Liver (tissue), 7 donors: ENCODE measurements at regions not wholly inside any gene's neighbourhood (a gene's known extent, or its start where the extent isn't known, plus 50 kb on each side); places are given as distances from the start of the nearest gene placed in this dataset.

ENCODE experiments used
- DNase-seq: peaks from one replicate; pipeline ENCODE4 v3.0.0-alpha.2; 2017; ENCODE audit warnings: low spot score
- H3K27ac ChIP-seq, 2 donors: one replicate each; pipeline ENCODE4 v1.7.0; 2013; ENCODE audit warnings: inconsistent platforms in 2 of 2, low read length in 2 of 2, control low read depth in 1 of 2, low read depth in 1 of 2, mild to moderate bottlenecking in 1 of 2
- H3K27me3 ChIP-seq, 4 donors: one replicate each; pipeline versions ENCODE4 v1.6.1 to v1.7.0; 2013; ENCODE audit warnings: low read length in 3 of 4, inconsistent platforms in 1 of 4, mild to moderate bottlenecking in 1 of 4, moderate library complexity in 1 of 4; ENCODE audit not compliant: control insufficient read depth in 4 of 4, insufficient read depth in 4 of 4
- H3K36me3 ChIP-seq, 4 donors: one replicate each; pipeline versions ENCODE4 v1.6.1 to v1.7.0; 2013; ENCODE audit warnings: low read length in 3 of 4, mild to moderate bottlenecking in 3 of 4, low read depth in 1 of 4, moderate library complexity in 1 of 4; ENCODE audit not compliant: control insufficient read depth in 4 of 4, insufficient read depth in 3 of 4
- H3K4me1 ChIP-seq, 4 donors: one replicate each; pipeline versions ENCODE4 v1.6.1 to v1.7.0; 2013; ENCODE audit warnings: low read length in 3 of 4, mild to moderate bottlenecking in 3 of 4, moderate library complexity in 1 of 4; ENCODE audit not compliant: control insufficient read depth in 4 of 4, insufficient read depth in 4 of 4
- H3K4me3 ChIP-seq, 3 donors: one replicate each; pipeline versions ENCODE4 v1.6.1 to v1.7.0; 2013; ENCODE audit warnings: low read length in 3 of 3, control low read depth in 1 of 3, low read depth in 1 of 3, mild to moderate bottlenecking in 1 of 3
- H3K9ac ChIP-seq, 2 donors: one replicate each; pipeline ENCODE4 v1.7.0; 2013; ENCODE audit warnings: low read length in 2 of 2, mild to moderate bottlenecking in 2 of 2, moderate library complexity in 2 of 2, control low read depth in 1 of 2, low read depth in 1 of 2
- H3K9me3 ChIP-seq, 4 donors: one replicate each; pipeline versions ENCODE4 v1.6.1 to v1.7.0; 2013; ENCODE audit warnings: low read length in 3 of 4; ENCODE audit not compliant: control insufficient read depth in 4 of 4
- ATF3 ChIP-seq: IDR thresholded peaks from 2 replicates; pipeline ENCODE4 v1.6.1; 2016; ENCODE audit warnings: antibody characterized with exemption
- EGR1 ChIP-seq, 2 donors: IDR thresholded peaks; 2 replicates each; pipeline ENCODE4 v1.6.1; 2016 to 2018; ENCODE audit warnings: antibody characterized with exemption in 2 of 2, low read depth in 2 of 2
- FOXA1 ChIP-seq: IDR thresholded peaks from 2 replicates; pipeline ENCODE4 v1.6.1; 2016; ENCODE audit warnings: antibody characterized with exemption
- FOXA2 ChIP-seq: IDR thresholded peaks from 2 replicates; pipeline ENCODE4 v1.6.1; 2016; ENCODE audit warnings: antibody characterized with exemption
- HNF4A ChIP-seq, 2 donors: conservative IDR thresholded peaks; 2 replicates each; pipeline ENCODE4 v1.6.1; 2016; ENCODE audit warnings: antibody characterized with exemption in 2 of 2, mild to moderate bottlenecking in 2 of 2
- HNF4G ChIP-seq: IDR thresholded peaks from 2 replicates; pipeline ENCODE4 v1.6.1; 2016; ENCODE audit warnings: antibody characterized with exemption
- NR2F2 ChIP-seq: IDR thresholded peaks from 2 replicates; pipeline ENCODE4 v1.6.1; 2016; ENCODE audit warnings: antibody characterized with exemption
- REST ChIP-seq: IDR thresholded peaks from 2 replicates; pipeline ENCODE4 v1.6.1; 2016; ENCODE audit warnings: antibody characterized with exemption, mild to moderate bottlenecking
- SP1 ChIP-seq: IDR thresholded peaks from 2 replicates; pipeline ENCODE4 v1.6.1; 2018; ENCODE audit warnings: antibody characterized with exemption, mild to moderate bottlenecking
- TAF1 ChIP-seq: conservative IDR thresholded peaks from 2 replicates; pipeline ENCODE4 v1.6.1; 2016; ENCODE audit warnings: antibody characterized with exemption, mild to moderate bottlenecking
- YY1 ChIP-seq: IDR thresholded peaks from 2 replicates; pipeline ENCODE4 v1.6.1; 2016; ENCODE audit warnings: antibody characterized with exemption, mild to moderate bottlenecking
- ZBTB33 ChIP-seq: IDR thresholded peaks from 2 replicates; pipeline ENCODE4 v1.6.1; 2016; ENCODE audit warnings: antibody characterized with exemption
- WGBS: extraction: QIAGEN DNeasy Blood & Tissue Kit; methylation state at CpG from one replicate; pipeline ENCODE4 v1.1.7; 2013; 5-methylcytosine and 5-hydroxymethylcytosine counted together
- donor health status: healthy.
- donor health status: healthy.
- donor health status: healthy.
- donor health status: healthy.

- TF ChIP-seq SP1 (no peak), TAF1 (no peak), ATF3 (no peak)
Measured at GRCh38 chr12:94834036-94834625, 169.4 kb downstream of the NDUFA12 start (continued).

GRCh38 chr12:94832780-94833681, 170.5 kb downstream of the NDUFA12 start:
- WGBS = 85% methylated on average over 15 of the region's 15 CpGs
- no peaks in the 10 kb centered on the region for H3K9me3 ChIP-seq
- H3K36me3 ChIP-seq = no peaks in the 10 kb centered on the region
- no peak overlapping the region for H3K27ac ChIP-seq
- peaks cover 0 to 12% (median 3%) of the 10 kb centered on the region in 4 donors for H3K4me1 ChIP-seq
- DNase-seq = no peak
- no peak overlapping the region for H3K4me3 ChIP-seq
- no peak overlapping the region for H3K9ac ChIP-seq
- no peak for TF ChIP-seq ATF3
- TF ChIP-seq SP1 = no peak
- TF ChIP-seq REST = no peak
- TF ChIP-seq YY1 = no peak
- no peaks in the 10 kb centered on the region for H3K27me3 ChIP-seq

- Histone ChIP-seq H3K36me3 (no peaks in the 10 kb centered on the region), H3K27me3 (no peaks in the 10 kb centered on the region), H3K4me3 (no peak overlapping the region), H3K9ac (no peak overlapping the region), H3K9me3 (no peaks in the 10 kb centered on the region), H3K4me1 (peaks cover 0 to 12% (median 3%) of the 10 kb centered on the region in 4 donors), H3K27ac (no peak overlapping the region)
- WGBS = 88% methylated on average over 3 of the region's 3 CpGs
- DNase-seq = no peak
- TF ChIP-seq FOXA1 (no peak), HNF4A (conservative IDR thresholded peaks at IDR 0.05) (no peak), REST (no peak), FOXA2 (no peak), ZBTB33 (no peak), EGR1 (IDR thresholded peaks at IDR 0.05; ENCODE audit: low read depth in 2 of 2) (no peak), HNF4G (no peak), NR2F2 (no peak)
Measured at GRCh38 chr12:94832105-94832504, 171.4 kb downstream of the NDUFA12 start.
